Vagina (tissue), 2 donors: ENCODE measurements at regions not wholly inside any gene's neighbourhood (a gene's known extent, or its start where the extent isn't known, plus 50 kb on each side); places are given as distances from the start of the nearest gene placed in this dataset.

ENCODE experiments used
- DNase-seq, 2 donors: peaks; one replicate each; pipeline ENCODE4 v3.0.0-alpha.2; 2017; ENCODE audit errors: extremely low spot score in 2 of 2
- H3K27ac ChIP-seq: fragments of 200-600 bp; sonication (generic); one replicate; pipeline ENCODE4 v1.5.1; 2019
- H3K27me3 ChIP-seq: fragments of 200-600 bp; sonication (generic); one replicate; pipeline ENCODE4 v1.5.1; 2019
- H3K36me3 ChIP-seq, 2 donors: fragments of 200-600 bp; sonication (generic); one replicate each; pipeline ENCODE4 v1.5.1; 2017 to 2019
- H3K4me1 ChIP-seq: fragments of 200-600 bp; sonication (generic); one replicate; pipeline ENCODE4 v1.5.1; 2019
- H3K4me3 ChIP-seq, 2 donors: fragments of 200-600 bp; sonication (generic); 1 replicate in 1 of 2; 2 replicates in 1 of 2; pipeline ENCODE4 v1.5.1; 2016 to 2019
- H3K9me3 ChIP-seq: fragments of 200-600 bp; sonication (generic); one replicate; pipeline ENCODE4 v1.5.1; 2019
- CTCF ChIP-seq, 3 experiments: fragments of 450-650 bp in 2 of 3; fragments of 200-600 bp in 1 of 3; sonication (generic) in 1 of 3; IDR thresholded peaks; one replicate each; pipeline ENCODE4 v1.5.1; 2017 to 2019; ENCODE audit warnings: antibody characterized with exemption in 3 of 3, mild to moderate bottlenecking in 2 of 3, moderate library complexity in 2 of 3
- POLR2A ChIP-seq, 2 donors: fragments of 450-650 bp; IDR thresholded peaks; one replicate each; pipeline ENCODE4 v1.6.1; 2017; ENCODE audit warnings: antibody characterized with exemption in 2 of 2, mild to moderate bottlenecking in 2 of 2, moderate library complexity in 2 of 2
- POLR2AphosphoS5 ChIP-seq, 2 donors: sonication (generic); formaldehyde crosslinking; IDR thresholded peaks; one replicate each; pipeline ENCODE4 v1.9.0; 2017; ENCODE audit warnings: antibody characterized with exemption in 2 of 2, mild to moderate bottlenecking in 2 of 2, low read depth in 1 of 2; ENCODE audit not compliant: insufficient read depth in 1 of 2
- intact Hi-C: fragments of 100-400 bp; cut with DNase I; formaldehyde crosslinking; loops from one replicate; pipeline ENCODE4 v1.15.1; 2023

- TF ChIP-seq CTCF (IDR thresholded peaks at IDR 0.05) (no peak), POLR2AphosphoS5 (IDR thresholded peaks at IDR 0.05; ENCODE audit: insufficient read depth in 1 of 2, low read depth in 1 of 2) (no peak), POLR2A (IDR thresholded peaks at IDR 0.05) (no peak)
- intact Hi-C loops: no loop called here
- Histone ChIP-seq H3K27ac (no peak overlapping the region), H3K4me3 (peak overlapping the region; percentile 23 to 37), H3K36me3 (no peaks in the 10 kb centered on the region), H3K4me1 (peaks cover 11% of the 10 kb centered on the region), H3K27me3 (no peaks in the 10 kb centered on the region), H3K9me3 (no peaks in the 10 kb centered on the region)
- DNase-seq: no peak
These were observed 318.3 kb downstream of the PHKB start for GRCh38 chr16:47779201-47780016.

GRCh38 chr16:47778106-47778801 lies 317.1 kb downstream of the PHKB start:
- TF ChIP-seq CTCF (IDR thresholded peaks at IDR 0.05): no peak
- TF ChIP-seq POLR2AphosphoS5 (IDR thresholded peaks at IDR 0.05; ENCODE audit: insufficient read depth in 1 of 2, low read depth in 1 of 2): no peak
- TF ChIP-seq POLR2A (IDR thresholded peaks at IDR 0.05): no peak
- intact Hi-C loops: no loop called here
- Histone ChIP-seq H3K9me3 (no peaks in the 10 kb centered on the region), H3K36me3 (no peaks in the 10 kb centered on the region), H3K27me3 (no peaks in the 10 kb centered on the region), H3K4me3 (no peak overlapping the region), H3K27ac (no peak overlapping the region), H3K4me1 (peaks cover 11% of the 10 kb centered on the region)
- DNase-seq: no peak

DNA sequence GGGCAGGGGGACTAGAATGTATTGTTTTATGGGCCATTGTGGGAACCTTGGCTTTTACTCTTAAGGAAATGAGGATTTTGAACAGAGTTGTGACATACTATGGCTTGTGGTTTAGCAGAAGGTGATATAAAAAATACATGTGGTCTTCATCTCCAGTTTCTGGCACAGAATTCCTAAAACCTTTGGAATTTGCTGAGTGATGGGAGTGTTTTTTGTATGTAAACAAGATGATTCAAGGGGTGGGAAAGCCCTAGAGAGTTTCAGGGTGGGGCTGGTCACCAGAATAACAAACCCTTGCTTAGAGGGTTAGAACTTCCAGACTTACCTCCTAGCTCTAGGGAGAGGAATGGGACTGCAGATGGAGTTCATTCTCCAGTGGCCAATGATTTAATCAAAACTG lies 316.1 kb downstream of the PHKB start:
- intact Hi-C loops: no loop called here
- TF ChIP-seq POLR2AphosphoS5 (IDR thresholded peaks at IDR 0.05; ENCODE audit: insufficient read depth in 1 of 2, low read depth in 1 of 2) (no peak), POLR2A (IDR thresholded peaks at IDR 0.05) (no peak), CTCF (IDR thresholded peaks at IDR 0.05) (no peak)
- H3K27ac ChIP-seq: no peak overlapping the region

GRCh38 chr16:47774661-47775060 lies 313.5 kb downstream of the PHKB start:
- no peak for DNase-seq
- no peaks in the 10 kb centered on the region for H3K36me3 ChIP-seq
- TF ChIP-seq POLR2A (IDR thresholded peaks at IDR 0.05) (no peak), CTCF (IDR thresholded peaks at IDR 0.05) (no peak), POLR2AphosphoS5 (IDR thresholded peaks at IDR 0.05; ENCODE audit: insufficient read depth in 1 of 2, low read depth in 1 of 2) (no peak)
- intact Hi-C loops: no loop called here
- no peaks in the 10 kb centered on the region for H3K9me3 ChIP-seq
- H3K27ac ChIP-seq: no peak overlapping the region
- peaks cover 4% of the 10 kb centered on the region for H3K4me1 ChIP-seq
- H3K4me3 ChIP-seq: no peak overlapping the region
- H3K27me3 ChIP-seq: no peaks in the 10 kb centered on the region

More for the DNA sequence above, 316.1 kb downstream of the PHKB start:
- Histone ChIP-seq H3K27me3 (no peaks in the 10 kb centered on the region), H3K9me3 (no peaks in the 10 kb centered on the region), H3K4me1 (peaks cover 11% of the 10 kb centered on the region), H3K4me3 (no peak overlapping the region), H3K36me3 (no peaks in the 10 kb centered on the region)
- DNase-seq: no peak

DNA sequence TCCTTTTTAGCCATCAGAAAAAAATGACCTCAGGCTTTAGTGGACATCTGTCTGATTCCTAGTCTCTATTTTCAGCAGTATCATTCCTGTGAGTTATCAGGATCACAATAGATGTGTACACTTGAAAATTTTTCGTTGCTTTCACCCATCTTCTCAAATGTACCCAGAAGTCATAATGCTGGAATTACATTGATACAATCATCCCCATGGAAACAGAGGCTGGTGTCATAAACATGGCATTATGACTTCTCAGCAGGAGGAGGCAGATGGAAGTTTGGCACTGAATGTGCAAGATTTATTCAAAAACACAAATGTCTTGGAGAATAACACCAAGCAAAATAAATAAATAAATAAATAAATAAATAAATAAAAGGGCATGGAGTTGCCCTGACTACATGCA lies 292.5 kb downstream of the PHKB start:
- Histone ChIP-seq H3K9me3 (no peaks in the 10 kb centered on the region), H3K36me3 (no peaks in the 10 kb centered on the region), H3K4me1 (no peaks in the 10 kb centered on the region), H3K27me3 (no peaks in the 10 kb centered on the region), H3K27ac (no peak overlapping the region), H3K4me3 (no peak overlapping the region)
- TF ChIP-seq POLR2A (IDR thresholded peaks at IDR 0.05): no peak
- TF ChIP-seq CTCF (IDR thresholded peaks at IDR 0.05): no peak
- no peak for TF ChIP-seq POLR2AphosphoS5 (IDR thresholded peaks at IDR 0.05; ENCODE audit: insufficient read depth in 1 of 2, low read depth in 1 of 2)
- DNase-seq: no peak
- intact Hi-C loops: no loop called here
